ENCODE measurements at regions not wholly inside any gene's neighbourhood (a gene's known extent, or its start where the extent isn't known, plus 50 kb on each side); places are given as distances from the start of the nearest gene placed in this dataset.

- DNase-seq (ENCODE audit: low spot score): no peak
- no peak for TF ChIP-seq CTCF (IDR thresholded peaks at IDR 0.05; ENCODE audit: borderline replicate concordance, control extremely low read depth, extremely low read depth, insufficient read depth, missing control alignments)
Measured at GRCh38 chr5:53779541-53779981, 219.1 kb downstream of the NDUFS4 start.

GRCh38 chr5:53782620-53783019, 222.2 kb downstream of the NDUFS4 start:
- in situ Hi-C loops (cut with MboI; ENCODE audit: low sequenced_read_pairs, unreplicated experiment): no loop called here
- DNase-seq (ENCODE audit: low spot score): no peak
- no peak for TF ChIP-seq CTCF (IDR thresholded peaks at IDR 0.05; ENCODE audit: borderline replicate concordance, control extremely low read depth, extremely low read depth, insufficient read depth, missing control alignments)

More at GRCh38 chr5:53779541-53779981, 219.1 kb downstream of the NDUFS4 start:
- in situ Hi-C loops (cut with MboI; ENCODE audit: low sequenced_read_pairs, unreplicated experiment): no loop called here

- in situ Hi-C loops (cut with MboI; ENCODE audit: low sequenced_read_pairs, unreplicated experiment): no loop called here
- TF ChIP-seq CTCF (IDR thresholded peaks at IDR 0.05; ENCODE audit: borderline replicate concordance, control extremely low read depth, extremely low read depth, insufficient read depth, missing control alignments): no peak
- DNase-seq (ENCODE audit: low spot score): no peak
Measured at GRCh38 chr5:53783624-53784228, 223.3 kb downstream of the NDUFS4 start.

GRCh38 chr5:53784596-53784995, 224.2 kb downstream of the NDUFS4 start:
- in situ Hi-C loops (cut with MboI; ENCODE audit: low sequenced_read_pairs, unreplicated experiment): no loop called here
- no peak for TF ChIP-seq CTCF (IDR thresholded peaks at IDR 0.05; ENCODE audit: borderline replicate concordance, control extremely low read depth, extremely low read depth, insufficient read depth, missing control alignments)
- DNase-seq (ENCODE audit: low spot score): no peak

GRCh38 chr5:53785924-53786323, 225.5 kb downstream of the NDUFS4 start:
- in situ Hi-C loops (cut with MboI; ENCODE audit: low sequenced_read_pairs, unreplicated experiment): no loop called here
- DNase-seq (ENCODE audit: low spot score): no peak
- TF ChIP-seq CTCF (IDR thresholded peaks at IDR 0.05; ENCODE audit: borderline replicate concordance, control extremely low read depth, extremely low read depth, insufficient read depth, missing control alignments): no peak

GRCh38 chr5:53790026-53790425, 229.6 kb downstream of the NDUFS4 start:
- DNase-seq (ENCODE audit: low spot score): no peak
- TF ChIP-seq CTCF (IDR thresholded peaks at IDR 0.05; ENCODE audit: borderline replicate concordance, control extremely low read depth, extremely low read depth, insufficient read depth, missing control alignments): no peak
- in situ Hi-C loops (cut with MboI; ENCODE audit: low sequenced_read_pairs, unreplicated experiment): no loop called here

Measured in GM13976 (cell line).